IMR-90 (cell line): ENCODE measurements at regions not wholly inside any gene's neighbourhood (a gene's known extent, or its start where the extent isn't known, plus 50 kb on each side); places are given as distances from the start of the nearest gene placed in this dataset.

Experiments used
- ATAC-seq: fragments of 200-7000 bp; cut with Tn5 transposase; 2 replicates; pipeline ENCODE4 v1.9.1; 2020; ENCODE audit warnings: low read depth, mild to moderate bottlenecking, moderate library complexity
- BruUV-seq: library from RNA; stranded (reverse); fragments of 400-500 nt; replicated peaks from 2 replicates; lab custom pipeline; 2021; lab: Mats Ljungman, UMichigan
- CTCF ChIA-PET: fragments of 300-600 bp; formaldehyde crosslinking; extraction: SDS; loops from one replicate; lab custom pipeline; 2021; ENCODE audit warnings: antibody characterized with exemption; lab: Yijun Ruan, JAX
- POLR2A ChIA-PET: fragments of 300-600 bp; sonication (Branson Sonifier 250); formaldehyde crosslinking; loops from one replicate; lab custom pipeline; 2022; ENCODE audit warnings: antibody characterized with exemption; ENCODE audit not compliant: unreplicated experiment; lab: Charles Lee
- DNase-seq: peaks from one replicate; pipeline ENCODE4 v3.0.0; 2013
- H2AFZ ChIP-seq: replicated peaks from 2 replicates; pipeline ENCODE3; 2013; ENCODE audit warnings: low read length, mild to moderate bottlenecking; ENCODE audit not compliant: poor library complexity
- H2AK5ac ChIP-seq: 2 replicates; pipeline ENCODE4 v1.6.1; 2013; ENCODE audit warnings: low read depth, low read length, inconsistent platforms
- H2AK9ac ChIP-seq: replicated peaks from 2 replicates; pipeline ENCODE3; 2013; ENCODE audit warnings: mild to moderate bottlenecking, low read depth, low read length, moderate library complexity; ENCODE audit not compliant: poor library complexity
- H2BK120ac ChIP-seq: 2 replicates; pipeline ENCODE4 v1.6.1; 2013; ENCODE audit warnings: low read depth, low read length, inconsistent platforms
- H2BK15ac ChIP-seq: 3 replicates; pipeline ENCODE4 v1.6.1; 2013; ENCODE audit warnings: low read depth, low read length, inconsistent platforms
- H2BK20ac ChIP-seq: 2 replicates; pipeline ENCODE4 v1.6.1; 2013; ENCODE audit warnings: low read depth, mild to moderate bottlenecking, inconsistent platforms, low read length, moderate library complexity
- H2BK5ac ChIP-seq: 2 replicates; pipeline ENCODE4 v1.6.1; 2013; ENCODE audit warnings: mild to moderate bottlenecking, low read depth, low read length, inconsistent platforms; ENCODE audit not compliant: poor library complexity, severe bottlenecking
- H3K14ac ChIP-seq: replicated peaks from 2 replicates; pipeline ENCODE4 v1.6.1; 2013; ENCODE audit warnings: low read depth, low read length, inconsistent platforms
- H3K18ac ChIP-seq: 2 replicates; pipeline ENCODE4 v1.6.1; 2013; ENCODE audit warnings: low read depth, low read length, control low read depth
- H3K23ac ChIP-seq: 2 replicates; pipeline ENCODE4 v1.6.1; 2013; ENCODE audit warnings: low read depth, low read length, inconsistent platforms
- H3K27ac ChIP-seq: 2 replicates; pipeline ENCODE4 v1.5.1; 2013; ENCODE audit warnings: mild to moderate bottlenecking, control low read depth, low read length; ENCODE audit not compliant: insufficient read depth
- H3K27me3 ChIP-seq: 2 replicates; pipeline ENCODE4 v1.6.1; 2013; ENCODE audit warnings: low read length; ENCODE audit not compliant: control insufficient read depth, insufficient read depth
- H3K36me3 ChIP-seq: 2 replicates; pipeline ENCODE4 v1.6.1; 2013; ENCODE audit warnings: low read length, mixed read lengths; ENCODE audit not compliant: control insufficient read depth, insufficient read depth
- H3K4ac ChIP-seq: 2 replicates; pipeline ENCODE4 v1.6.1; 2013; ENCODE audit warnings: low read depth, low read length, inconsistent platforms
- H3K4me1 ChIP-seq: 2 replicates; pipeline ENCODE4 v1.6.1; 2013; ENCODE audit warnings: low read length, mixed read lengths; ENCODE audit not compliant: control insufficient read depth, insufficient read depth
- H3K4me2 ChIP-seq: 2 replicates; pipeline ENCODE4 v1.6.1; 2013; ENCODE audit warnings: low read depth, mild to moderate bottlenecking, control low read depth, low read length, moderate library complexity
- H3K4me3 ChIP-seq: 2 replicates; pipeline ENCODE4 v1.5.1; 2013; ENCODE audit warnings: low read depth, mild to moderate bottlenecking, control low read depth, low read length, moderate library complexity; ENCODE audit not compliant: insufficient read depth
- H3K56ac ChIP-seq: 2 replicates; pipeline ENCODE4 v1.6.1; 2013; ENCODE audit warnings: low read length, inconsistent platforms; ENCODE audit not compliant: insufficient read depth; ENCODE audit errors: extremely low read depth
- H3K79me1 ChIP-seq, 2 experiments: 2 replicates each; pipeline ENCODE4 v1.6.1; 2013; ENCODE audit warnings: low read length in 2 of 2, inconsistent platforms in 1 of 2, low read depth in 1 of 2
- H3K9ac ChIP-seq: 2 replicates; pipeline ENCODE4 v1.6.1; 2013; ENCODE audit warnings: low read depth, low read length, control low read depth
- H3K9me1 ChIP-seq: 2 replicates; pipeline ENCODE4 v1.6.1; 2013; ENCODE audit warnings: low read length, inconsistent platforms; ENCODE audit not compliant: insufficient read depth
- H3K9me3 ChIP-seq: 2 replicates; pipeline ENCODE4 v1.6.1; 2013; ENCODE audit warnings: low read length; ENCODE audit not compliant: control insufficient read depth, insufficient read depth
- H4K20me1 ChIP-seq: 2 replicates; pipeline ENCODE4 v1.6.1; 2013; ENCODE audit warnings: low read length, inconsistent platforms; ENCODE audit not compliant: insufficient read depth
- H4K5ac ChIP-seq: 2 replicates; pipeline ENCODE4 v1.6.1; 2013; ENCODE audit warnings: mild to moderate bottlenecking, low read depth, low read length, control low read depth
- H4K8ac ChIP-seq, 2 experiments: 2 replicates each; pipeline ENCODE4 v1.6.1; 2013; ENCODE audit warnings: low read depth in 2 of 2, low read length in 2 of 2, control low read depth in 1 of 2, inconsistent platforms in 1 of 2
- H4K91ac ChIP-seq: 2 replicates; pipeline ENCODE4 v1.6.1; 2013; ENCODE audit warnings: low read depth, low read length, inconsistent platforms; ENCODE audit not compliant: insufficient read depth
- BHLHE40 ChIP-seq: fragments of 150-350 bp; IDR thresholded peaks from 2 replicates; pipeline ENCODE4 v1.6.1; 2016; ENCODE audit warnings: mild to moderate bottlenecking, low read depth, low read length
- CEBPB ChIP-seq: IDR thresholded peaks from 2 replicates; pipeline ENCODE4 v1.6.1; 2012; ENCODE audit warnings: low read depth, low read length, improper control_type of control experiment
- CHD1 ChIP-seq: IDR thresholded peaks from 2 replicates; pipeline ENCODE4 v1.6.1; 2012; ENCODE audit warnings: low read depth, low read length, improper control_type of control experiment
- CTCF ChIP-seq: conservative IDR thresholded peaks from 2 replicates; pipeline ENCODE4 v1.5.1; 2012; ENCODE audit warnings: mild to moderate bottlenecking, low read depth, low read length, improper control_type of control experiment
- FOS ChIP-seq: fragments of 150-350 bp; IDR thresholded peaks from 2 replicates; pipeline ENCODE4 v1.6.1; 2016; ENCODE audit warnings: low read depth, low read length
- MAFK ChIP-seq: IDR thresholded peaks from 2 replicates; pipeline ENCODE4 v1.6.1; 2012; ENCODE audit warnings: low read depth, low read length, improper control_type of control experiment
- MAZ ChIP-seq: IDR thresholded peaks from 2 replicates; pipeline ENCODE4 v1.6.1; 2012; ENCODE audit warnings: low read depth, mild to moderate bottlenecking, low read length, improper control_type of control experiment, moderate library complexity, borderline replicate concordance
- MXI1 ChIP-seq: IDR thresholded peaks from 2 replicates; pipeline ENCODE4 v1.6.1; 2012; ENCODE audit warnings: low read depth, mild to moderate bottlenecking, low read length, moderate library complexity, borderline replicate concordance
- NFE2L2 ChIP-seq: fragments of 150-350 bp; IDR thresholded peaks from 2 replicates; pipeline ENCODE4 v1.6.1; 2016; ENCODE audit warnings: low read depth, mild to moderate bottlenecking, low read length
- POLR2A ChIP-seq: IDR thresholded peaks from 2 replicates; pipeline ENCODE4 v1.6.1; 2012; ENCODE audit warnings: mild to moderate bottlenecking, low read depth, low read length
- RAD21 ChIP-seq: IDR thresholded peaks from 2 replicates; pipeline ENCODE4 v1.6.1; 2012; ENCODE audit warnings: low read length, improper control_type of control experiment
- RCOR1 ChIP-seq: IDR thresholded peaks from 2 replicates; pipeline ENCODE4 v1.6.1; 2012; ENCODE audit warnings: mild to moderate bottlenecking, low read length, improper control_type of control experiment; ENCODE audit not compliant: insufficient replicate concordance
- RFX5 ChIP-seq: IDR thresholded peaks from 2 replicates; pipeline ENCODE4 v1.8.0; 2012; ENCODE audit warnings: low read depth, mild to moderate bottlenecking, low read length, moderate library complexity
- SMC3 ChIP-seq: fragments of 150-350 bp; IDR thresholded peaks from 2 replicates; pipeline ENCODE4 v1.6.1; 2016; ENCODE audit warnings: low read depth, mild to moderate bottlenecking, antibody characterized with exemption, low read length, moderate library complexity
- dilution Hi-C: fragments of 300-500 bp; cut with HindIII; formaldehyde crosslinking; loops from one replicate; pipeline ENCODE4 v1.14.3; 2018; ENCODE audit warnings: low sequenced_read_pairs; ENCODE audit not compliant: unreplicated experiment
- in situ Hi-C: fragments of 300-500 bp; cut with MboI; formaldehyde crosslinking; loops from 3 replicates; pipeline ENCODE4 v1.14.3; 2019; ENCODE audit warnings: low sequenced_read_pairs, inconsistent platforms, mixed read lengths
- intact Hi-C: fragments of 100-400 bp; cut with micrococcal nuclease; formaldehyde crosslinking; loops from 2 replicates; pipeline ENCODE4 v1.10.0; 2022
- TF ChIP-seq, protein P1 (sequence below): fragments of 150-350 bp; IDR thresholded peaks from 2 replicates; pipeline ENCODE4 v1.6.1; 2017; ENCODE audit warnings: mild to moderate bottlenecking, antibody characterized with exemption, low read length, low read depth
- TF ChIP-seq, protein P2 (sequence below): fragments of 150-350 bp; IDR thresholded peaks from 2 replicates; pipeline ENCODE4 v1.6.1; 2016; ENCODE audit warnings: low read depth, mild to moderate bottlenecking, low read length, moderate library complexity, borderline replicate concordance

DNA sequence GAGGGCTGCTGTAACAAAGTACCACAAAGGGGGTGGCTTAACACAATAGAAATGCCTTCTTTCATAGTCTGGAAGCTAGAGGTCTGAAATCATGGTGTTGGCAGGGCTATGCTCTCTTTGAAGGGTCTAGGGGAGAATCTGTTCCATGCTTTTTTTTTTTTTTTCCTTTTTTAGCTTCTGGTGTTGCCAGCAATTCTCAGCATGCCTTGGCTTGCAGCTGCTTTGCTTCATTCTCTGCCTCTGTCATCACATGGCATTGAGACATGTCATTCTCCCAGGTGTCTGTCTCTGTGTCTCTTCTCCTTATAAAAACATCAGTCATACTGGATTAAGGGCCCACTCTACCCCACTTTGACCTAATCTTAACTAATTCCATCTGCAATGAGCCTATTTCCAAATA lies 78.6 kb upstream of the BOD1L1 start:
- no peak overlapping the region for H2BK20ac ChIP-seq
- H3K27me3 ChIP-seq: no peaks in the 10 kb centered on the region
- H3K79me1 ChIP-seq: no peaks in the 10 kb centered on the region
- intact Hi-C loops: no loop called here
- no peaks in the 10 kb centered on the region for H3K9me3 ChIP-seq
- H3K9me1 ChIP-seq: no peaks in the 10 kb centered on the region
- H4K5ac ChIP-seq: no peak overlapping the region
- H3K14ac ChIP-seq: no peak overlapping the region
- no peak overlapping the region for H2AFZ ChIP-seq
- no peak overlapping the region for H2BK5ac ChIP-seq
- H3K4me1 ChIP-seq: no peaks in the 10 kb centered on the region; the same call in 1 of the 2 replicates
- H2BK15ac ChIP-seq: no peak overlapping the region
- H3K9ac ChIP-seq: no peak overlapping the region
- DNase-seq (no peak), ATAC-seq (no peak)
- no peak for TF ChIP-seq CHD1
- TF ChIP-seq, protein P1, sequence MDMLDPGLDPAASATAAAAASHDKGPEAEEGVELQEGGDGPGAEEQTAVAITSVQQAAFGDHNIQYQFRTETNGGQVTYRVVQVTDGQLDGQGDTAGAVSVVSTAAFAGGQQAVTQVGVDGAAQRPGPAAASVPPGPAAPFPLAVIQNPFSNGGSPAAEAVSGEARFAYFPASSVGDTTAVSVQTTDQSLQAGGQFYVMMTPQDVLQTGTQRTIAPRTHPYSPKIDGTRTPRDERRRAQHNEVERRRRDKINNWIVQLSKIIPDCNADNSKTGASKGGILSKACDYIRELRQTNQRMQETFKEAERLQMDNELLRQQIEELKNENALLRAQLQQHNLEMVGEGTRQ: no peak
- no peak for TF ChIP-seq BHLHE40
- TF ChIP-seq, protein P2, sequence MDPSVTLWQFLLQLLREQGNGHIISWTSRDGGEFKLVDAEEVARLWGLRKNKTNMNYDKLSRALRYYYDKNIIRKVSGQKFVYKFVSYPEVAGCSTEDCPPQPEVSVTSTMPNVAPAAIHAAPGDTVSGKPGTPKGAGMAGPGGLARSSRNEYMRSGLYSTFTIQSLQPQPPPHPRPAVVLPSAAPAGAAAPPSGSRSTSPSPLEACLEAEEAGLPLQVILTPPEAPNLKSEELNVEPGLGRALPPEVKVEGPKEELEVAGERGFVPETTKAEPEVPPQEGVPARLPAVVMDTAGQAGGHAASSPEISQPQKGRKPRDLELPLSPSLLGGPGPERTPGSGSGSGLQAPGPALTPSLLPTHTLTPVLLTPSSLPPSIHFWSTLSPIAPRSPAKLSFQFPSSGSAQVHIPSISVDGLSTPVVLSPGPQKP: no peak
- no peak for TF ChIP-seq SMC3
- TF ChIP-seq MAFK: no peak
- no peak for TF ChIP-seq MAZ
- TF ChIP-seq CTCF: no peak
- TF ChIP-seq CEBPB: no peak
- no peak for TF ChIP-seq MXI1
- no peak for TF ChIP-seq FOS
- no peak for TF ChIP-seq POLR2A
- TF ChIP-seq RAD21: no peak
- TF ChIP-seq RCOR1: no peak
- no peak for TF ChIP-seq NFE2L2
- no peak for TF ChIP-seq RFX5
- BruUV-seq: no TSS peak
- in situ Hi-C loops: no loop called here
- H3K4ac ChIP-seq: no peak overlapping the region
- no peak overlapping the region for H3K4me2 ChIP-seq
- no peak overlapping the region for H3K18ac ChIP-seq
- H3K27ac ChIP-seq: no peak overlapping the region
- no peak overlapping the region for H2AK5ac ChIP-seq
- no peak overlapping the region for H4K8ac ChIP-seq
- H4K20me1 ChIP-seq: no peaks in the 10 kb centered on the region
- no peaks in the 10 kb centered on the region for H3K36me3 ChIP-seq
- dilution Hi-C loops: no loop called here
- H3K23ac ChIP-seq: no peak overlapping the region
- no peak overlapping the region; the same call in 1 of the 2 replicates for H2BK120ac ChIP-seq
- CTCF ChIA-PET: no interaction called here
- H3K56ac ChIP-seq: no peak overlapping the region
- POLR2A ChIA-PET: no interaction called here
- no peak overlapping the region for H3K4me3 ChIP-seq
- H4K91ac ChIP-seq: no peak overlapping the region
- H2AK9ac ChIP-seq: no peak overlapping the region
